Gastroesophageal sphincter (tissue), 3 donors: ENCODE measurements at regions not wholly inside any gene's neighbourhood (a gene's known extent, or its start where the extent isn't known, plus 50 kb on each side); places are given as distances from the start of the nearest gene placed in this dataset.

Experiments
- CTCF ChIP-seq, 4 experiments: fragments of 200-600 bp in 2 of 4; fragments of 450-650 bp in 2 of 4; sonication (generic) in 1 of 4; IDR thresholded peaks; one replicate each; pipeline ENCODE4 v1.5.1; 2017 to 2019; ENCODE audit warnings: antibody characterized with exemption in 4 of 4, mild to moderate bottlenecking in 2 of 4, moderate library complexity in 2 of 4
- EP300 ChIP-seq: sonication (generic); formaldehyde crosslinking; IDR thresholded peaks from one replicate; pipeline ENCODE4 v1.6.1; 2017; ENCODE audit warnings: antibody characterized with exemption, mild to moderate bottlenecking
- POLR2A ChIP-seq, 2 donors: fragments of 450-650 bp; IDR thresholded peaks; one replicate each; pipeline ENCODE4 v1.6.1; 2017; ENCODE audit warnings: antibody characterized with exemption in 2 of 2, mild to moderate bottlenecking in 2 of 2, moderate library complexity in 1 of 2
- POLR2AphosphoS5 ChIP-seq: sonication (generic); formaldehyde crosslinking; IDR thresholded peaks from one replicate; pipeline ENCODE4 v1.6.1; 2017; ENCODE audit warnings: antibody characterized with exemption

DNA sequence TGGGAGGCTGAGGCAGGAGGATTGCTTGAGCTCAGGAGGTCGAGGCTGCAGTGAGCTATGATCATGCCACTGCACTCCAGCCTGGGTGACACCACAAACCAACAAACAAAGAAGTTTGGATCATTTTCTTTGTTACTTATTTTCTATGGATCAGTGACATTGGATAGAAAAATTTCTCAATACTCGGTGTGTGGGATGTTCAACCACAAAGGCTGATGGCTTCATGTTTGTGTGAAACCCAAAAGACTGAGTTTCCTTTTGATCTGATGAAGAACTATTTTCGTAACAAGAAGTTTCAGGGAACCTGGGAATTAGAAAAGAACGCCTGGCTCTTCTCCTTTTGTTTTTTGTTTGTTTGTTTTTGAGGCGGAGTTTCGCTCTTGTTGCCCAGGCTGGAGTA, 104.0 kb downstream of the HOXA1 start:
- TF ChIP-seq CTCF (IDR thresholded peaks at IDR 0.05) (no peak), POLR2A (IDR thresholded peaks at IDR 0.05) (no peak), POLR2AphosphoS5 (no peak), EP300 (no peak)
